HG03196 (cell line): ENCODE measurements at regions not wholly inside any gene's neighbourhood (a gene's known extent, or its start where the extent isn't known, plus 50 kb on each side); places are given as distances from the start of the nearest gene placed in this dataset.

Experiments
- ATAC-seq: cut with Tn5 transposase; IDR thresholded peaks from one replicate; pipeline ENCODE4 v1.9.1; 2021; ENCODE audit not compliant: unreplicated experiment

- no peak for ATAC-seq
These were observed 66.4 kb upstream of the PDE10A start for GRCh38 chr6:165729307-165729936.

DNA sequence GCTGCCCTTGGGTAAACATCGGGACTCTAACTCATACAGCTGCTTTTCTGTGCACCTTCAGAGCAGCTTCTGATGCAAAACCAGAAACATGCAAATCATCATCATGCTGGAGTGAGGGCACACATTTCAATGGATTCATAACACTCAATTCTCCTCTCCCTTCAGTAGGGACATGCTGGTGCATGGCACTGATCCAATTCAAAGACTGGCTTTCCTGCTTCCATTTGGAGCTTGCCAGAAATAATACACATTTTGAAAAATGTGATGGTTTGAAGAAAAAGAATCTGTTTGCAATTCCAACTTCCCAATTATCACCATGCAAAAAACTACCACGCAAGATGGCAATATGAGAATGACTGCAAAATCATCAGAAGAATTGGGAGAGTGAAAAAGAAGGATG lies 65.2 kb upstream of the PDE10A start:
- no peak for ATAC-seq

GRCh38 chr6:165726965-165727381 lies 63.9 kb upstream of the PDE10A start:
- ATAC-seq = no peak

GRCh38 chr6:165726290-165726875 lies 63.3 kb upstream of the PDE10A start:
- no peak for ATAC-seq

- no peak for ATAC-seq
These were observed 62.2 kb upstream of the PDE10A start for GRCh38 chr6:165725201-165725600.

DNA sequence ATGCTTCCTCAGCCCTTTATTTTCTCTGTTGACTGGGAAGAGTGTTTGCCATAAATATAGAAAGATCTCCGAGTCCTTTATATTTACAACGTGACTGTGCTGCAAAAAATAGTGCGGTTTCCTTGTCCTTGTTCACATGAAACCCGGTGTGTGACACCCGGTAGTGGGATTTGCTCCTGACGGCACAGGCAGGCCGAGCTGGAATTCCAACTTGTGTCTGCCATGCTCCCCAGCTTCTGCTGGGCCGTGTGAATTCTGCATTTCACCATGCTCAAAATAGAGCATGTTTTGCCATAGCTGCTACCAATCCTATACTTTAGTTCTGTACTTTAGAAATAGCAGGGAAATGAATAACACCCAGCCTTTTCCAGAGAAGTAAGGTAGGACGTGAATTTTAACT lies 60.3 kb upstream of the PDE10A start:
- ATAC-seq = no peak

DNA sequence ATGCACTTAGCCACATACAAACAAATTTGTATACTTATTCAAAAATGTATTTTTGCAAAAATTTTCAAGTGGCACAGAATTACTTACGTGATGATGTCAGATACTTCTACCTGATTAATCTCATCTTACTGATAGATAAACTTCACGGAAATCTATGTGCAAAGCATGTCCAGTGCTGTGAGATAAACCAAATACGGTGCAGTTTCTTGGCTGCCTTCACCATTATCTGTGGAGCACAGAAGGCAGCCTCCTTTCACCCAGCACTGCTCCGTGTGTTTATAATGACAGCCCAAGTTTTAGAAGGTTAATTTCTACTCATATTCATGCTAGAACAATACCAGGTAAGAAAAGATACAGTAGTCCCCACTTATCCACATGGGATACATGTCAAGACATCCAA lies 59.0 kb upstream of the PDE10A start:
- ATAC-seq = no peak

GRCh38 chr6:165721356-165721755 lies 58.3 kb upstream of the PDE10A start:
- ATAC-seq = no peak

GRCh38 chr6:165718491-165718891 lies 55.5 kb upstream of the PDE10A start:
- no peak for ATAC-seq

- no peak for ATAC-seq
These were observed 54.9 kb upstream of the PDE10A start for GRCh38 chr6:165717732-165718465.

GRCh38 chr6:165716886-165717285 lies 53.8 kb upstream of the PDE10A start:
- ATAC-seq = no peak

GRCh38 chr6:165715428-165715827 lies 52.4 kb upstream of the PDE10A start:
- ATAC-seq = no peak

DNA sequence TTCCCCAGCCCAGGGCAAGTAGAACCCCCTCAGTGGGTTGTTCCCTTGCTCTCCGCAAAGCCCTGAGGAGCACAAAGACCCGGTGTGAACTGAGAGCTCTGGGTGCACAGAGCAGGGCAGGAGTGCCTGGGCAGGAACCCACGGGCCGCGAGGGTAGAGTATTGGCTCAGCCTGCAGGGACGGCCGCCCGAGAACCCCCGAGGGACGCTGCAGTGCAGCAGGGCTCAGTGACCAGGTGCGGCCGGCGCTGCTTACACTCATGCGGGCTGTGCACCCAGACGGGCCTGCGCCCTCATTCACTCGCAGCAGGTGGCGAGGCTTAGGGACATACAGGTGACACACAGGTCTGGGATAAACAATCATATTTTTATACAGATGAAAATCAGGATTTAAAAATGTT lies 51.9 kb upstream of the PDE10A start:
- ATAC-seq = no peak

DNA sequence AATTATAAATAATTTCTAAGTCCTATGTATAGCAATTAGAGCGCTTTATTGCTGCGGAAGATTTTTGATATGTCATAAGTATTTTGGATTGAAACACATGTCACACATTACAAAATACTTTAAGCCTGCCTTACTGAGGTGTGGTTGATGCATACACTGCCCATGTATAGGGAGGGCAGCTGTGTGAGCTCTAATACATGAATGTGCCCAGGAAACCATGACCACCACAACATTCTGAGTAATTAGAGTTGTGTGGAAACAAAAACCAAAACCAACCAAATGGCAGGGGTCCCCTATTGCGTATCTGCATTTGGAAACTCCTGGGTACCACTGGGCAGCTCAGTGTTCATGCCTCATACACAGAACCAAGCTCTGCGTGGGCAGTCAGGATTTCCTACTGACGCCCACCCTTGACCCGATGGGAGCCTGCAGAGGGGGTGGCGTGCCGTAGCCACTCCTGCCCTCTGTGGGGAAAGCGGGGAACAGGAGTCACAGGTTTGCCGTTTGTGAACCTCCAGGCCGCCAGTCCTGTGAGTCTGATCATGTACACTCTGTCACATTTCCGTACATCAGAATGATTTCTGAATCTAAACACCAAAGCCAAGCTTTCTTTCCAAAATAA lies 50.9 kb upstream of the PDE10A start:
- ATAC-seq = no peak
